Fibroblast of lung (primary cell): ENCODE measurements at regions not wholly inside any gene's neighbourhood (a gene's known extent, or its start where the extent isn't known, plus 50 kb on each side); places are given as distances from the start of the nearest gene placed in this dataset.

Experiments
- CTCF ChIP-seq, 2 donors: IDR thresholded peaks in 1 of 2; conservative IDR thresholded peaks in 1 of 2; 1 replicate in 1 of 2; 2 replicates in 1 of 2; pipeline ENCODE4 v1.5.1; 2011 to 2012; ENCODE audit warnings: low read length in 2 of 2, control low read depth in 1 of 2, inconsistent platforms in 1 of 2, low read depth in 1 of 2, mild to moderate bottlenecking in 1 of 2
- EZH2 ChIP-seq: IDR thresholded peaks from 2 replicates; pipeline ENCODE4 v1.5.1; 2012; ENCODE audit warnings: low read length, control low read depth, mild to moderate bottlenecking; ENCODE audit errors: missing control alignments

- TF ChIP-seq CTCF (conservative IDR thresholded peaks at IDR 0.05 in 1 of 2, IDR thresholded peaks at IDR 0.05 in 1 of 2; ENCODE audit: low read depth in 1 of 2, low read length in 2 of 2) (no peak), EZH2 (no peak)
These were observed 262.7 kb upstream of the PHYHIPL start for GRCh38 chr10:58913717-58914116.
